Fibroblast of skin of left biceps (primary cell): ENCODE measurements at regions not wholly inside any gene's neighbourhood (a gene's known extent, or its start where the extent isn't known, plus 50 kb on each side); places are given as distances from the start of the nearest gene placed in this dataset.
A peak's percentile ranks its signal among the peaks of the same experiment; 100 is the strongest.

Experiments used
- DNase-seq, 2 experiments: peaks; one replicate each; pipeline ENCODE4 v3.0.0-alpha.2; 2013; ENCODE audit warnings: low read depth in 2 of 2

- no peak for DNase-seq
Measured at GRCh38 chr5:6169660-6170059, 208.7 kb downstream of the MED10 start.

GRCh38 chr5:6166698-6167394 lies 211.5 kb downstream of the MED10 start:
- no peak for DNase-seq

DNA sequence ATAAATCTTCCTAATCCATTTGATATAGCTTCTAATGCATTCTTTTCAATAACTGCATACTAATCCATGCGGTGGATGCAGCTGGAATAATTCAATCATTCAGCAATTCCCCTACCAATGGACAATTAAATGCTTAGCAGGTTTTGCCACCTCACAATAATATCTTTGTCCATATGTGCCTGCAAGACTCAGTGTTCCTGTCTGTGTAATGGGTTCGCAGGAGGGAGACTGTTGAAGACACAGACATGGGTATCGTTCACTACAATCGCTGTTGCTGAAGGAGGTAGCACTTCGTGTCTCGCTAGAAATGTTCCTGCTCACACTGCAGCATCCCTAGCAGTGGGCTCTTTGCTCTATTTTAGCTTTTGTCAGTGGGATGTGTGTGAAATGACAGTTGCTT lies 214.4 kb downstream of the MED10 start:
- DNase-seq, result no peak

DNA sequence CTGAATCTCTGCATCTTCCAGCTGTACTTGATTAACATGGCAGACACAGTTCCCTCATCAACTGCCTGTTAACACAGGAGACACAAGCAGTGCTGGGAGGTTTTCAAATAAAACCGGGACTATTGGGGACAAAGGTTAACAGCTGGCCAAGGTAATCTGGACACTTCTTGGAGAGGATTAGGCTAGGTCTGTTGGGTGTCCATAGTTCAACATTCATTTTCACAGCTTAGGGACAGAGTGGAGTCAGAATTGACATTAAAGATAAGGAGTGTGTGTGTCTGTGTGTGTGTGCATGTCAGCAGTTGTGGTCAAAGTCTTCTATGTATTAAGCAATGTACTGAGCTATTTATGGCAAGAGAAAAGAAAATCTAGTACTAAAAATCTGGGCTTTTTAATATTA lies 216.2 kb downstream of the MED10 start:
- DNase-seq, result no peak

DNA sequence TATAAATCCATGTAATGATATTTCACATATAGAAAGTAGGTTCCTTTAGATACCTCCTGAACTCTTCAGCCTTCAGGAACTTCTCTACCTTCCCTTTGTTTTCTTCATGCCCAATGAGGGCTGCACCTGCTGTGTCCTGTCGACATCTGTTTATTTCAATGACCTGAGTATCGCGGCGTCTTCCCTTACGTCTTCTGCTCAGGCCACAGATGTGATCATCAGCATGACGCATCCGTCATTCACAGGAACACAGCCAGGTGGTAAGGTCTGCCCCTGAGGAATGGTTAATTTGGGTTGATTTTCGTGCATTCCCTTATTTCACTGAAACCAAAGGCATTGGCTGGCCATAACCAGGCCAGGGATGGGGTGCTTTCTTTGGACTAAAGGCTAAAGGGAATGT lies 217.1 kb downstream of the MED10 start:
- no peak for DNase-seq

DNA sequence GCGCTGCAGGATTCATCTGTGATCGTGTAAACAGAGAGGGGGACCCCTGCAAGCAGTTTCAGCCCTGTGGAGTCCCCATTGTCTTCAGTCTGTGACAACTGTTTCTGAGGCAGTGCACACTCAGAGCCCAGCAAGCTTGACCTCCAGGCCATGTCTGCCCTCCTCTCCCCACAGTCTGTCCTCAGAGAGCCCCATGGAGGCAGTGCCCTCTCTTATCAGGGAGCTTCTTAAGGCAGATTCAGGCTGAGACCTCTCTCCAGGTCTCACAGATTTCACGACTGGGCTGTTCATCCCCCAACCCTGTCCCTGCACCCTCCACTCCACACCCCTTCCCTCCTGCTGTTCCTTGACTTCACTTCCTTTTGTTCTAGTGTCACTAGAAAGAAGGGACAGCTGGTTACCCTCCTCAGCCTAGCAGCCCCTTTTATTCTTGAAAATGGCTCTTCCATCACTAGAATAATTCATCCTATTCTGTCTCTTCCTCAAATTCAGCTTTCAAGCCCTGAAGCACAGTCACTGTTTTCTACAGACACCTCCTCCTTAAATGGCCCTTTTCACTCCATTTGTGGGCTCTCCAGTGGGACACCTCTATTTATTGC lies 218.4 kb downstream of the MED10 start:
- DNase-seq, result no peak

DNA sequence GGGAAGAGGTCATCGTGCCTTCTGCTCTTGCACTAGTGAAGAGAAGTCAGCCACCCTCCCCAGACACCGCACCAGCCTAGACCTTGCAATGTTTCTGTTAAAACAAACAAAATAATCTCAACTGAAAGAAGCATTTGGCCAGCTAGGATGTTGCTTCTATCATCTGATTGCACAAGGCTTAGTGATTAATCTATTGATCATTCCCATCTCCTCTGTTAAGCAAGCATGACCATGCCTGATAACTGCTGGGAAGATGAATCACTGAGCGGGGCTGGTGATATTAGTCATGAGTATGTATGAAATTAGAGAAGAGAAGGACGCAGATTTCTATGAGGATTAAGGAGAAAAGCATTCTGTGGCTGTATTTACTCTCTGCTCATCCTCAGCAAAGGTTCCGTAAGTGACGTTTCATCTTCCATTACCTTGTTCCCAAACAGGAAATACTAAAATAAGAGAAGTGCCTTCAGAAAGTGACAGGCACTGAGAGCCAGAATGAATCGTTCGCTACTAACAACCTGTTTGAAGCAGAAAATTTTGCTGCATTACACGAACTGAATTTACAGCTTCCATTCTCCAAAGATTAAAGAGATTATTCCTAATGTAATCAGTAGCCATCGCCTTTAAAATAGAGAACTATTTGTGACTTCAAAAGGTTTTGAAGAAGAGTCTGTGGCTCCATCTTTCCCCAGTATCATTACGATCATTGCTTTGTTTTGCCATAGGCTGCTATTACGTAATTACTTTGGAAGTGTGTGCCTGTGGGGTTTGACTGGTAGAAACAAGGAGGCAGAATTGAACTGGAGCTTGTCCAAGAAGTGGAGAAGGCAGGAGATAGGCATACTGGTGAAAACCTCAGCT lies 219.1 kb downstream of the MED10 start:
- DNase-seq, result peak; percentile 90 to 92

- DNase-seq, result no peak
Measured at GRCh38 chr5:6154216-6154615, 224.1 kb downstream of the MED10 start.

DNA sequence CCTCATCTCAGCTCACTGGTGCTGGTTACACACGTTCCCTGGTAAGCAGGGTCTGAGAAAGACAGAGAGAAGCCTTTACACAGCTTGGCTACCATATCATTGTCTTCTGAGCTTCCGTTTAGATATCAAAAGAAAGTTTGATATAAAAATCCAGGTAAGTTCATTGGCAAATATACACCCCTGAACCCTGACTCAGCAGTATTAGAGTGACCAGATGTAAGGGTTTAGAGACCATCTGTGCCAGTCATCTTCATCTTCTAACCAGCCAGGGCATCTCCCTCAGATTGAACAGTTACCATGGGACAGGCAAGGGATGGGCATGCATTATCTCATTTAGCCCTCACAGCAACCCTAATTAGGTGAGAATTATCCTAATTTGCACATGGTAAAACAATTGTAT lies 232.1 kb downstream of the MED10 start:
- DNase-seq, result no peak

- DNase-seq, result no peak
Measured at GRCh38 chr5:6145616-6146237, 232.6 kb downstream of the MED10 start.

- no peak for DNase-seq
Measured at GRCh38 chr5:6143523-6143922, 234.8 kb downstream of the MED10 start.

DNA sequence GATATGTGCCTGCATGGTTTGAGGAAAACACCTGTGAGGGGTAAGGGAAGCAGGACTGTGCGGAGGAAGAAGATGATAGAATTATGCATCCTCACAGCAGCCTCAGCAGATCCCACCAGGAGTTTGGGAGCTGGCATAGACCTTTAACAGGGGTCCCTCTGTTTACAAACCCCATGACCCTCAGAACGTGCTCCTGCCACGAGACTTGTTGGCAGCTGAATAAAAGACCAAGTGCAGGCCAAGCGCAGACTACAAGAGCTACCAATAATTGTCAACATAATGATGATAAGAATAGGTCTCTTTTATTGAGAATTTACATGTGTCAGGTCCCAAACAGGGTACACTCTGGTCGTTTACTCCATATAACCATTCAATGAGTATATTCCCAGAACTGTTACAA lies 236.0 kb downstream of the MED10 start:
- no peak for DNase-seq

DNA sequence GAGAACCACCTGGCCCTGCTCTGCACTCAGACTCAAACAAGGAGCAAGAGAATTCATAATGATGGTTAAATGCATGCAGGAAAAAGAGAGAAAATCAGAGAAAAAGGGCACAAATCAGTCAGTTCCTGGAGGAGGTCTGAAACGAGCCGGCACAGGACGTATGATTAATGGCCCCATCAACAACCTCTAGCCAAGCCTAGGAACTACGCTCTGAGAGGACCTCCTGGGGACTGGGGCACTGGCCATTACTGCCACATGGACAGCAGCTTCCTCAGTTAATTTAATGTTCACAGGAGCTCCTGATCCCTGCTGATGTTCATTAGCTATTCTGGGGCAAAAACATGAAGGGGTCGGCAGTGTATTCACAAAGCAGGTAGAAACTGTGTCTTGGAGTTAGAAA lies 238.1 kb downstream of the MED10 start:
- DNase-seq, result no peak

GRCh38 chr5:6135977-6136376 lies 242.4 kb downstream of the MED10 start:
- DNase-seq, result no peak

DNA sequence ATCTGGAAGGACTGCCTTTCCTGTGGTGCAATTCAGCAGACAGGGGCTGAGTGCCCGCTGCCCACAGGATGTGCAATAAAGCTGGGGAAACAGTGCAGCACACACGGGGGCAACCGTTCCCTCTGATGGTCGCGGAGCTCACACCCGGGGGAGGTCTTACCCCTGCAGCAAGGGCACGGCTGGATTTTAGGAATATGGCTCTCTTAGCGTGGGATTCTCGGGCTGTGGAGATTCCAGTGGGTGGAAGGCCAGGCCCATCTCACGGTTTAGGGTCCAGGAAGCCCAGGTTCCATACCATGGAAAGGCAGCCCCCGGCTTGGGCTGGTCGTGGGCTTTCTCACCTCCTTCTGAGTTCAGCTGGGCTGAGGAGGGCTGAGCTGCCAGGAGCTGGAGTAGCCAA lies 244.1 kb downstream of the MED10 start:
- no peak for DNase-seq

- no peak for DNase-seq
Measured at GRCh38 chr5:6125781-6126180, 252.6 kb downstream of the MED10 start.

- no peak for DNase-seq
Measured at GRCh38 chr5:6118691-6119090, 259.7 kb downstream of the MED10 start.

DNA sequence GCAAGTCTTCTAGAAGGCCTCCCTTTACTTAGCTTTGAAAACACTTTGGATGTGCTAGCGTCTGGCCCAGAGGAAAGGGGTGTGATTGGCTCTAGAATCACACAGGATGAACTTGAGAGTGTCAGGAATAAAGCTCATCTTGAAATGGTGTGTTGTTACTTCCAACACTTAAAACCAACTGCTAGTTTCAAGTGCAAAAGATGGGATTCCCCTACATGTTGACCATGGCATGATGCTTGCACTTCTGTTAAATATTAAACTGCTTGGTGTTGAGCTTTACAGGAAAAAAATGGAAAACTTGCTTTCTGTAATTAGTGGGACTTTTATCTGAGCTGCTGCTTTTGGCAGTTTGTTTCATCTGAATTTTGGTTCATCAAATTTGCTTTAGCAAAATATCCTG lies 261.1 kb downstream of the MED10 start:
- DNase-seq, result no peak

- no peak for DNase-seq
Measured at GRCh38 chr5:6115852-6116251, 262.5 kb downstream of the MED10 start.

- no peak for DNase-seq
Measured at GRCh38 chr5:6112538-6112937, 265.8 kb downstream of the MED10 start.

DNA sequence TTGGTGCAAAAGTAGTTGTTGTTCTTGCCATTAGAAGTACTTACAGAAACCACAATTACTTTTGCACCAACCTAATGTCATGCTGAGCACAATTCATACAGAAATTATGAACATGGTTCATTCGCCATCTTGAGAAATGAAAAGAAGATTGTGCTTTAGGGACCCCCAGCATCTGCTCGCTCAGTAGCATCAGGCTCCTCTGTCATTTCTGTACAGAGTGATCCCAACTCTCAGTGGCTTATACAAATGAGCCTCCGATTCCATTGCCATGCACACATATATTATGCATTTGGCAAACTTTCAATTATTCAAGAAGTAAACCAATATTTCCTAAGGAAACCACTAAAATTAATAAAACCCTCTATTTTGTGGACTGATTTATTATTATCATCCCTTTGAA lies 266.2 kb downstream of the MED10 start:
- DNase-seq, result no peak

- DNase-seq, result no peak
Measured at GRCh38 chr5:6111131-6111530, 267.2 kb downstream of the MED10 start.
